ENCODE measurements at regions not wholly inside any gene's neighbourhood (a gene's known extent, or its start where the extent isn't known, plus 50 kb on each side); places are given as distances from the start of the nearest gene placed in this dataset.
"Not testable (repeated sequence)": the region's sequence is repeated elsewhere in the genome, so short reads cannot be mapped to it uniquely, and the experiment has no call there.

DNA sequence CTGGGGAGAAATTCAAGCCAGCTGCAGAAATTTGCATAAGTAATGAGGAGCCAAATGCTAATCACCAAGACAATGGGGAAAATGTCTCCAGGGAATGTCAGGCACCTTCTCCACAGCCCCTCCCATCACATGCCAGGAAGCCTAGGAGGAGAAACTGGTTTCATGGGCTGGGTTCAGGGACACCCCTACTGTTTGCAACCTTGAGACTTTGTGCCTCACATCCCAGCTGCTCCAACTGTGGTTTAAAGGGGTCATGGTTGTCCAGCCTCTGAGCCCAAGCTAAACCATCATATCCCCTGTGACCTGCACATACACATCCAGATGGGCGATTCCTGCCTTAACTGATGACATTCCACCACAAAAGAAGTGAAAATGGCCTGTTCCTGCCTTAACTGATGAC lies 258.4 kb upstream of the GULP1 start:
- not testable (repeated sequence) for H3K4me3 ChIP-seq (ENCODE audit: low read depth, low read length)

DNA sequence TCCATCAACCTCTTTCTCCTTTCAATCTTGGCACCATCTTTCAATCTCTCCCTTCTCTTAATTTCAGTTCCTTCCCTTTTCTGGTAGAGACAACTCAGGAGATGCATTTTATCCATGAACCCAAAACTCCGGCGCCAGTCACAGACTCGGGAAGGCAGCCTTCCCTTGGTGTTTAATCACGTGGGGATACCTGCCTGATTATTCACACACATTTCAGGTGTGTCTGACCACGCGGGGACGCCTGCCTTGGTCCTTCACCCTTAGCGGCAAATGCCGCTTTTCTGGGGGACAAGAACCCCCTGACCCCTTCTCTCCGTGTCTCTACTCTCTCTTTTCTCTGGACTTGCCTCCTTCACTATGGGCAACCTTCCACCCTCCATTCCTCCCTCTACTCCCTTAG lies 257.6 kb upstream of the GULP1 start:
- not testable (repeated sequence) for DNase-seq (ENCODE audit: extremely low spot score); H3K4me1 ChIP-seq (ENCODE audit: insufficient read depth)
- 86% methylated on average over 10 of the region's 10 CpGs for WGBS

More for the DNA sequence above, 258.4 kb upstream of the GULP1 start:
- 75% methylated on average over 1 of the region's 1 CpG for WGBS
- not testable (repeated sequence) for DNase-seq (ENCODE audit: extremely low spot score); H3K27ac ChIP-seq (ENCODE audit: low read depth); H3K4me1 ChIP-seq (ENCODE audit: insufficient read depth); H3K36me3 ChIP-seq (ENCODE audit: insufficient read depth)

DNA sequence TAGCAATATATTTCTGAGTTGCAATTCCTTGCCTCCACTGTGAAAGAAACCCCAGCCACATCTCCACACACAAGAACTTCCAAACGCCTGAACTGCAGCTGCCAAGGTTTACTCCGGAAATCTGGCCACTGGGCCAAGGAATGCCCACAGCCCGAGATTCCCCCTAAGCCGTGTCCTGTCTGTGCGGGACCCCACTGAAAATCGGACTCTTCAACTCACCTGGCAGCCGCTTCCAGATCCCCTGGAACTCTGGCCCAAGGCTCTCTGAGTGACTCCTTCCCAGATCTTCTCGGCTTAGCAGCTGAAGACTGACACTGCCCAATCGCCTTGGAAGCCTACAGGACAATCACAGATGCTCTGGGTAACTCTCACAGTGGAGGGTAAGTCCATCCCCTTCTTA lies 256.3 kb upstream of the GULP1 start:
- not testable (repeated sequence) for H3K27ac ChIP-seq (ENCODE audit: low read depth); DNase-seq (ENCODE audit: extremely low spot score); H3K36me3 ChIP-seq (ENCODE audit: insufficient read depth); H3K4me3 ChIP-seq (ENCODE audit: low read depth, low read length); H3K4me1 ChIP-seq (ENCODE audit: insufficient read depth)
- 93% methylated on average over 9 of the region's 9 CpGs for WGBS

More for the DNA sequence above, 257.6 kb upstream of the GULP1 start:
- H3K27ac ChIP-seq (ENCODE audit: low read depth); H3K36me3 ChIP-seq (ENCODE audit: insufficient read depth); H3K4me3 ChIP-seq (ENCODE audit: low read depth, low read length): not testable (repeated sequence)

DNA sequence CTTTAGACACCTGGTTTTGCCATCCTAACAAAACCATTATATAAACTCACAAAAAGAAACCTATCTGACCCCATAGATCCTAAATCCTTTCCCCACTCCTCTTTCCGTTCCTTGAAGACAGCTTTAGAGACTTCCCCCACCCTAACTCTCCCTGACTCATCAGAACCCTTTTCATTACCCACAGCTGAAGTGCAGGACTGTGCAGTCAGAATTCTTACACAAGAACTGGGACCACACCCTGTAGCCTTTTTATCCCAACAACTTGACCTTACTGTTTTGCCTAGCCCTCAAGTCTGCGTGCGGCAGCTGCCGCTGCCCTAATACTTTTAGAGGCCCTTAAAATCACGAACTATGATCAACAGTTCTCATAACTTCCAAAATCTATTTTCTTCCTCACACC lies 254.9 kb upstream of the GULP1 start:
- not testable (repeated sequence) for DNase-seq (ENCODE audit: extremely low spot score); H3K36me3 ChIP-seq (ENCODE audit: insufficient read depth); H3K4me3 ChIP-seq (ENCODE audit: low read depth, low read length); H3K27ac ChIP-seq (ENCODE audit: low read depth); H3K4me1 ChIP-seq (ENCODE audit: insufficient read depth)
- WGBS = 78% methylated on average over 5 of the region's 5 CpGs

DNA sequence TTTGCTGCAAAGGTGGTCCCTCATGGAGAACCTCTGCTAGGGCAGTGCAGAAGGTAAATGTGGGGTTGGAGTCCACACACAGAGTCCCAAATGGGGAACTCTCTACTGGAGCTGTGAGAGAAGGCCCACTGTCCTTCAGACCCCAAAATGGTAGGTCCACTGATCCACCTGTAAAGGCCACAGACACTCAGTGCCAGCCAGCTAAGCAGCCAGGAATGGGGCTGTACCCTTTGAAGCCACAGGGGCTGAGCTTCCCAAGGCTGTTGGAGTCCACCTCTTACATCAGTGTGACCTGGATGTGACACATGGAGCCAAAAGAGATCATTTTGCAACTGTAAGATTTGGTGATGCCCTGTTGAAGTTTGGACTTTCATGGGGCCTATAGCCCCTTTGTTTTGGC lies 252.4 kb upstream of the GULP1 start:
- DNase-seq (ENCODE audit: extremely low spot score) = no peak
- Histone ChIP-seq H3K4me1 (ENCODE audit: insufficient read depth) (no peaks in the 10 kb centered on the region), H3K27ac (ENCODE audit: low read depth) (no peak overlapping the region), H3K36me3 (ENCODE audit: insufficient read depth) (no peaks in the 10 kb centered on the region), H3K4me3 (ENCODE audit: low read depth, low read length) (no peak overlapping the region)

DNA sequence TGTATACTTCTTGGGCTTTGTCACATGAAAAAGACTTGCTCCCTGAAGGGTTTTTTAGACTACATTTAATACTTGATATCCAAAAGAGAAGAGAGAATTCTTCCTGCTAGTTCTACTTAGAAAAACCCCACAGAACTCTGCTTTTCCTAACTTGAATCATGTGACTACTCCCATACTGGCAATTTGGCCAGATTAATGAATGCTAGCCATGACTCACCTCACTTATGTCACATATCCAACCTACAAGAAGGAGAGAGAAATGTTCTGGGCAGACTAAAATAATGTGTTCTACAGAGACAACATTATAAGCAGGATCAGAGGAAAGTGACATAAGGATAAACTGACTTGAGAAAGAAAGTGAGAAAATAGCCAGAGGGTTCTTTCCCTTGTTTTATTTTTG lies 249.3 kb upstream of the GULP1 start:
- DNase-seq (ENCODE audit: extremely low spot score) = no peak
- Histone ChIP-seq H3K4me3 (ENCODE audit: low read depth, low read length) (no peak overlapping the region), H3K4me1 (ENCODE audit: insufficient read depth) (no peaks in the 10 kb centered on the region), H3K27ac (ENCODE audit: low read depth) (no peak overlapping the region), H3K36me3 (ENCODE audit: insufficient read depth) (no peaks in the 10 kb centered on the region)

DNA sequence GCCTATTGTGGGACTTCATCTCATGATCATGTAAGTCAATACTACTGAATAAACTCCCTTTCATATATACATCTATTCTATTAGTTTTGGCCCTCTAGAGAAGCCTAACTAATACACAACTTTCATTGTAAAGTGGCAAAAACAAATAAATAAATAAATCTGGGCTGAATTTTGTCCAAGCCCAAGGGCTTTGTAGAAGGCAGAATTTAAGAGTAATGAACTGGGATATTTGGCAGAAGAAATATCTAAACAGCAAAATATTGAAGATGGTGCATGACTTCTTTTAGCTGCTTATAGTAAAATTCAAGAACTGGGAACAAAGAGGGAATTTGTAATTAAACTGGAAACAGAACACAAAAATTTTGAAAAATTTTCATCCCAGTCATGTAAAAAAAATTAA lies 246.7 kb upstream of the GULP1 start:
- Histone ChIP-seq H3K4me1 (ENCODE audit: insufficient read depth) (no peaks in the 10 kb centered on the region), H3K27ac (ENCODE audit: low read depth) (no peak overlapping the region), H3K4me3 (ENCODE audit: low read depth, low read length) (no peak overlapping the region), H3K36me3 (ENCODE audit: insufficient read depth) (no peaks in the 10 kb centered on the region)
- DNase-seq (ENCODE audit: extremely low spot score) = no peak

DNA sequence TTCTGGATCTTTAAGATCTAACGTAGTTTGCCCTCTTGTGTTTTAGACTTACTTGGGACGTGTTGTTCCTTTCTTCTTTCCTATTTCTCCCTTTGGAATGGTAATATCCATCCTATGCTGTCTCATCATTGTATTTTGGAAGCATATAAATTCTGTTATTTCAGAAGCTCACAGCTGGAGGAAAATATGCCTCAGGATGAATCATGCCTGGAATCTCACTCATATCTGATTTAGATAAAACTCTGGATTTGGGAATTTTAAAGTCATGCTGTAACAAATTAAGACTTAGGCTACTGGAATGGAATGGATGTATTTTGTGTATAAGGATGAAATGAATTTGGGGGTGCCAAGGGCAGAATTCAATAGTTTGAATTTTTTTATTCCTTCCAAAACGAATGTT lies 245.2 kb upstream of the GULP1 start:
- H3K4me1 ChIP-seq (ENCODE audit: insufficient read depth) = no peaks in the 10 kb centered on the region
- 63% methylated on average over 3 of the region's 3 CpGs for WGBS
- H3K36me3 ChIP-seq (ENCODE audit: insufficient read depth) = no peaks in the 10 kb centered on the region
- H3K27ac ChIP-seq (ENCODE audit: low read depth) = no peak overlapping the region
- H3K4me3 ChIP-seq (ENCODE audit: low read depth, low read length) = no peak overlapping the region
- DNase-seq (ENCODE audit: extremely low spot score) = no peak

DNA sequence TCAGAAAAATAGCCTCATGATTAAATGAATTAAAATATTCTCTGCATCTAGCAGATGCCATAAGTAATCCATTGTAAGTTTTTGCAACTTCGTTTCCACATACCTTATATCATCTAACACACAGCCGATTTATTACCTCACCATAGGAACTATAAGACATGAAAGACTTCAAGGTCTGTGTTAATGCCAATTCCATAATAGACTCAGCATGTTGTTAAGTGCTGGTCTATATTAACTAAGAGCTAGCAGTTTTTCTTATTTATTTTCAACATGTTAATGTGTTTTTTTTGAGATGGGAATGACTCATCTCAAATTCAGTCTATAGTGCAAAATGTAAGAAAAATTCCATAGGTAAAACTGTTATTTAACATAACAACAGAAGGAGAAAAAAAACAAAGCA lies 243.9 kb upstream of the GULP1 start:
- H3K27ac ChIP-seq (ENCODE audit: low read depth) = no peak overlapping the region
- H3K4me3 ChIP-seq (ENCODE audit: low read depth, low read length) = no peak overlapping the region
- no peaks in the 10 kb centered on the region for H3K4me1 ChIP-seq (ENCODE audit: insufficient read depth)
- no peak for DNase-seq (ENCODE audit: extremely low spot score)
- no peaks in the 10 kb centered on the region for H3K36me3 ChIP-seq (ENCODE audit: insufficient read depth)
- 81% methylated on average over 2 of the region's 2 CpGs for WGBS

DNA sequence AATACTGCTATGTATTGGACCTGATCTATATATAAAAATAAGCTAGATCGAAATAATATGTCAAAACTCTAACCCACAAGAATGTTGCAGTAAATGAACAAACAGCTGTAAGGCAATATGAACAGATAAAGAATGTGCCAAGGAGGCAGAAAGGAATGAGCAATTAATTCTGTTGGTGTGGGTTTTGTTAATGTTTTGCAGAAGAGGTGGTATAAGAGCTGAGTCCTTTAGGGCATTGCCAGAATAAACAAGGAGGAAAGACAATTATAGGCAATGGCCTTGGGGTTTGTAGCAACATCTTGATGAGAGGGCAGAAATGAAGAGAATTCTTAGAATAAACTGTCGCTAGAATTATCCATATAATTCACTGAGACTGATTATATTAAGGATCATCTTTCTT lies 240.9 kb upstream of the GULP1 start:
- Histone ChIP-seq H3K4me3 (ENCODE audit: low read depth, low read length) (no peak overlapping the region), H3K4me1 (ENCODE audit: insufficient read depth) (no peaks in the 10 kb centered on the region), H3K36me3 (ENCODE audit: insufficient read depth) (no peaks in the 10 kb centered on the region), H3K27ac (ENCODE audit: low read depth) (no peak overlapping the region)
- DNase-seq (ENCODE audit: extremely low spot score) = no peak
- 60% methylated on average over 2 of the region's 2 CpGs for WGBS

DNA sequence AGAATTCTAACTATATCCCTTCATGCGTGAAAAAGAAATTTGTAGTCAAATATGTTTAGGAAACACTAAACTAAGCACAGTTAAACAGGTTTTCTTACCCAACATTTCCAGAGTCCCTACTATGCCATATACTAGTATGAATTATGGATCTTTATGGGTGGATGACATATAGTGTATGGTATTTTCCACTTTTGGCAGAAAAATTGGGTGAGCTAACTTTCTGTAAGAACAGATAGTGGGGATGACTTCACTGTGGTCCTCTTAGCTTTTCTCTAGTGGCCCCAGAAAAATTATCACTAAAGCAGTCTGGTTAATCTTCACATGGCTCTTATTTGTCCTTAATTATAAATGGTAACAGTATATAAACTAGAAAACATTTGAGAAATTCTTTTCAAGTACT lies 240.0 kb upstream of the GULP1 start:
- WGBS = 96% methylated on average over 1 of the region's 1 CpG
- H3K36me3 ChIP-seq (ENCODE audit: insufficient read depth) = no peaks in the 10 kb centered on the region
- H3K27ac ChIP-seq (ENCODE audit: low read depth) = no peak overlapping the region
- no peak for DNase-seq (ENCODE audit: extremely low spot score)
- no peak overlapping the region for H3K4me3 ChIP-seq (ENCODE audit: low read depth, low read length)
- H3K4me1 ChIP-seq (ENCODE audit: insufficient read depth) = no peaks in the 10 kb centered on the region

DNA sequence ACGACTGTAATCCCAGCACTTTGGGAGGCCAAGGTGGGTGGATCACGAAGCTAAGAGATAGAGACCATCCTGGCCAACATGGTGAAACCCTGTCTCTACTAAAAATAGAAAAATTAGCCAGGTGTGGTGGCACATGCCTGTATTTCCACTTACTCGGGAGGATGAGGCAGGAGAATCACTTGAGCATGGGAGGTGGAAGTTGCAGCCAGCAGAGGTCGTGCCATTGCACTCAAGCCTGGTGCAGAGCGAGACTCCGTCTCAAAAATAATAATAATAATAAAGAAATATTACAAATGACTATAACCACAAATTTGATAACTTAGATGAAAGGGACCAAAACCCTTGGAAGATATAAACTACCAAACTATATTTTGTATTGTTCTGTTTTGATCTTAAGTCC lies 226.3 kb upstream of the GULP1 start:
- DNase-seq (ENCODE audit: extremely low spot score) = no peak
- Histone ChIP-seq H3K4me3 (ENCODE audit: low read depth, low read length) (no peak overlapping the region), H3K4me1 (ENCODE audit: insufficient read depth) (no peaks in the 10 kb centered on the region), H3K36me3 (ENCODE audit: insufficient read depth) (no peaks in the 10 kb centered on the region), H3K27ac (ENCODE audit: low read depth) (no peak overlapping the region)
- 91% methylated on average over 6 of the region's 6 CpGs for WGBS

DNA sequence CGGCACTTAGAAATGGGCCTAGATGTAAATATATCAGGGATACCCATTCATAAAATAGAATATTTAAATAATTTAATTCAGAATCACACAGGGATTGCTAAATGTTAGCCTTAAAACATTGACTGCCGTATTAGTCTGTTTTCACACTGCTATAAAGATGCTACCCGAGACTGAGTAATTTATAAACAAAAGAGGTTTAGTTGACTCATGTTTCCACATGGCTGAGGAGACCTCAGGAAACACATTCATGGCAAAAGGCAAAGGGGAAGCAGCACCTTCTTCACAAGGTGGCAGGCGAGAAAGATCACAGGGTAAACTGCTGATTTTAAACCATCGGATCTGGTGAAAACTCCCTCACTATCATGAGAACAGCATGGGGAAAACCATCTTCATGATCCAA lies 223.6 kb upstream of the GULP1 start:
- Histone ChIP-seq H3K36me3 (ENCODE audit: insufficient read depth) (no peaks in the 10 kb centered on the region), H3K4me1 (ENCODE audit: insufficient read depth) (no peaks in the 10 kb centered on the region), H3K27ac (ENCODE audit: low read depth) (no peak overlapping the region), H3K4me3 (ENCODE audit: low read depth, low read length) (no peak overlapping the region)
- 47% methylated on average over 5 of the region's 5 CpGs for WGBS
- DNase-seq (ENCODE audit: extremely low spot score) = no peak

DNA sequence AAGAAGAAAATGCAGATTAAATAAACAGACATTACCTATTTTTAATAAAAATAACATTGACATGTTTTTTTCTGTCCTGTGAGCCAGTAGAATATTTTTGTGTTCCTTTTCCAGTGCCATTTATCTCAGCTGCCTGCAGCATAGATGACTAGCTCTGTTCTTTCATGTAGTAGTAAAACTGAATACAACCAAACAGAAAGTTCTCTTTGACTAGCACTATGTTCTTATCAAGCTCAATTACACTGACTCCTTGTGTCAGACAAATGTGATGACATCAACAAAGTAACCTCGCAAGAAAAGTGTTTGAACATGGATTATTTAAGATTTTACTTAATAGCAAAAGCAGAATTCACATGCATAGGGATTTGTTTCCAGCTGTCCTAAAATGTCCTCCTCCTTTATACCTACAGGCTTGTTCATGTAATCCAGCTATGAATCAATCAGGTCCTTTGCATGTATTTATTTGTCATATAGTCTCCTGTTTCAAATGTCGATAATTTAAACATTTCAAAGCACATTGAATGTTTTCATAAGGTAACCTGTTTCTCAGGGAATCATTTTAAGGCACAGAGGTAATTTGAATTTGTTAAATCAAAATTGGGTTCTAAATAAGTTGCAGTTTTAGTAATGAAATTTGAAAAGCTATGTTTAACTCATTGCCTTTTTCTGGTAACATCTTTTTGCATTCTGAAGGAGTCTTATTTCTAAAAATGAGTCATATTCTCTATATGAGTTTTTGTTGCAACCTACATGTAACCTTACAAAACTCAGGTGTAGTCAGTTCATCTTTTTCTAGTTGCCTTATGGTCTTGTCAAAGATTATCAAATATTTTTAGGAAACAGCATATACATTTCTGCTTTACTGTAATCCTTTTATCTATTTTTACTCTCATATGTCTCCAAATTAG lies 215.3 kb upstream of the GULP1 start:
- H3K4me1 ChIP-seq (ENCODE audit: insufficient read depth) = no peaks in the 10 kb centered on the region
- no peak overlapping the region for H3K27ac ChIP-seq (ENCODE audit: low read depth)
- DNase-seq (ENCODE audit: extremely low spot score) = no peak
- H3K4me3 ChIP-seq (ENCODE audit: low read depth, low read length) = no peak overlapping the region
- 79% methylated on average over 2 of the region's 2 CpGs for WGBS
- H3K36me3 ChIP-seq (ENCODE audit: insufficient read depth) = no peaks in the 10 kb centered on the region

DNA sequence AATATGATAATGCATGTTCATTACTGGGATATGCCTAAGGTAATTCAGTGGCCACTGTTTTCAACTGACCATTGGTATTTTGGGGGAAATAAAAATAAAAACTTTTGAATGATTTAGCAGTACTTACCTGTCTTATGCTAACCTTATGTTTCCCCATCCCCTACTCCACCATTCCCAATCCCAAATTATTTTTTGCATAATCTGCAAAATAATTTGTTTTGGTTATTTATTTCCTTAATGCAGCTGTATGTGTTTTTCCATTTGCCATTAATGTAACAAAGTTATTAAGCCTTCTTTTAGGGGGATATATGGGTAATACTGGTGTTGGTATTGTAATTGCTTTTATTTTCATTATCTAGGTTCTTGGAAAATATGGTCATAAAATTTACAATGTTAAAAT lies 213.9 kb upstream of the GULP1 start:
- H3K36me3 ChIP-seq (ENCODE audit: insufficient read depth) = no peaks in the 10 kb centered on the region
- H3K4me1 ChIP-seq (ENCODE audit: insufficient read depth) = no peaks in the 10 kb centered on the region

More for the DNA sequence above, 213.9 kb upstream of the GULP1 start:
- no peak overlapping the region for H3K27ac ChIP-seq (ENCODE audit: low read depth)
- DNase-seq (ENCODE audit: extremely low spot score) = no peak
- no peak overlapping the region for H3K4me3 ChIP-seq (ENCODE audit: low read depth, low read length)

Data from urinary bladder (tissue), 3 donors.